Naive thymus-derived CD4-positive, alpha-beta T cell (primary cell): ENCODE measurements at regions not wholly inside any gene's neighbourhood (a gene's known extent, or its start where the extent isn't known, plus 50 kb on each side); places are given as distances from the start of the nearest gene placed in this dataset.

Experiments
- ATAC-seq: fragments of 150-1000 bp; cut with Tn5 transposase; 2 replicates; pipeline ENCODE4 v1.10.0; 2021; ENCODE audit warnings: mild to moderate bottlenecking, moderate library complexity
- CTCF ChIA-PET: fragments of 350-600 bp; sonication (Branson Sonifier 250); formaldehyde crosslinking; loops from one replicate; lab custom pipeline; 2021; ENCODE audit warnings: antibody characterized with exemption; lab: Charles Lee
- POLR2A ChIA-PET: fragments of 350-600 bp; sonication (Branson Sonifier 250); formaldehyde crosslinking; loops from one replicate; lab custom pipeline; 2021; ENCODE audit warnings: antibody characterized with exemption, inconsistent platforms; lab: Charles Lee
- DNase-seq, 9 donors: peaks; one replicate each; pipeline versions ENCODE4 v3.0.0 to v3.0.0-alpha.2; 2020 to 2022; ENCODE audit warnings: mixed read lengths in 1 of 9
- H3K27ac ChIP-seq: one replicate; pipeline ENCODE4 v1.7.0; 2013; ENCODE audit warnings: mild to moderate bottlenecking, low read depth, low read length, moderate library complexity
- H3K27me3 ChIP-seq, 2 donors: one replicate each; pipeline ENCODE4 v1.7.0; 2013; ENCODE audit warnings: low read length in 2 of 2, mild to moderate bottlenecking in 2 of 2, moderate library complexity in 2 of 2; ENCODE audit not compliant: control insufficient read depth in 2 of 2, insufficient read depth in 2 of 2
- H3K36me3 ChIP-seq, 3 experiments: 1 replicate in 2 of 3; 2 replicates in 1 of 3; pipeline ENCODE4 v1.7.0; 2013; ENCODE audit warnings: low read length in 3 of 3, mild to moderate bottlenecking in 3 of 3, moderate library complexity in 1 of 3; ENCODE audit not compliant: insufficient read depth in 3 of 3, control insufficient read depth in 2 of 3
- H3K4me1 ChIP-seq, 2 donors: one replicate each; pipeline ENCODE4 v1.7.0; 2013; ENCODE audit warnings: low read length in 2 of 2, mild to moderate bottlenecking in 2 of 2, moderate library complexity in 1 of 2; ENCODE audit not compliant: control insufficient read depth in 2 of 2, insufficient read depth in 2 of 2
- H3K4me3 ChIP-seq: 2 replicates; pipeline ENCODE4 v1.7.0; 2013; ENCODE audit warnings: mild to moderate bottlenecking, low read length
- H3K9me3 ChIP-seq, 3 experiments: 1 replicate in 2 of 3; 2 replicates in 1 of 3; pipeline ENCODE4 v1.7.0; 2013; ENCODE audit warnings: low read length in 3 of 3; ENCODE audit not compliant: control insufficient read depth in 2 of 3
- H3K27ac Mint-ChIP-seq, 9 donors: one replicate each; pipeline ENCODE4 v1.8.0; 2020 to 2022; ENCODE audit warnings: mixed read lengths in 9 of 9, mild to moderate bottlenecking in 8 of 9, moderate library complexity in 5 of 9, inconsistent platforms in 2 of 9
- H3K27me3 Mint-ChIP-seq, 5 donors: one replicate each; pipeline ENCODE4 v1.8.0; 2021 to 2022; ENCODE audit warnings: mixed read lengths in 5 of 5, mild to moderate bottlenecking in 1 of 5
- H3K36me3 Mint-ChIP-seq, 5 donors: one replicate each; pipeline ENCODE4 v1.8.0; 2020 to 2022; ENCODE audit warnings: mixed read lengths in 5 of 5, mild to moderate bottlenecking in 3 of 5, inconsistent platforms in 1 of 5
- H3K4me1 Mint-ChIP-seq, 7 donors: one replicate each; pipeline ENCODE4 v1.8.0; 2020 to 2022; ENCODE audit warnings: mixed read lengths in 7 of 7, mild to moderate bottlenecking in 3 of 7, inconsistent platforms in 1 of 7
- H3K4me3 Mint-ChIP-seq, 10 donors: one replicate each; pipeline ENCODE4 v1.8.0; 2020 to 2022; ENCODE audit warnings: mild to moderate bottlenecking in 10 of 10, mixed read lengths in 10 of 10, moderate library complexity in 6 of 10, inconsistent platforms in 2 of 10
- H3K9me3 Mint-ChIP-seq, 11 donors: one replicate each; pipeline ENCODE4 v1.8.0; 2020 to 2022; ENCODE audit warnings: mixed read lengths in 11 of 11, mild to moderate bottlenecking in 4 of 11, inconsistent platforms in 1 of 11, moderate library complexity in 1 of 11
- intact Hi-C, 2 donors: fragments of 100-400 bp; cut with micrococcal nuclease; formaldehyde crosslinking; loops; one replicate each; pipeline ENCODE4 v1.15.1; 2023

GRCh38 chr5:21185536-21185935 is 1197.5 kb upstream of the CDH18 start:
- Mint-ChIP-seq H3K9me3 (peaks cover 0 to 23% (median 4%) of the 10 kb centered on the region in 11 donors), H3K27me3 (no peaks in the 10 kb centered on the region), H3K4me3 (no peak overlapping the region), H3K36me3 (peaks cover 0 to 6% (median 0%) of the 10 kb centered on the region in 5 donors), H3K4me1 (no peaks in the 10 kb centered on the region), H3K27ac (no peak overlapping the region)
- intact Hi-C loops = no loop called here
- Histone ChIP-seq H3K27ac (no peak overlapping the region), H3K36me3 (no peaks in the 10 kb centered on the region), H3K9me3 (no peaks in the 10 kb centered on the region), H3K4me1 (no peaks in the 10 kb centered on the region), H3K4me3 (no peak overlapping the region), H3K27me3 (no peaks in the 10 kb centered on the region)
- ATAC-seq (no peak), DNase-seq (no peak)
- ChIA-PET CTCF (no interaction called here), POLR2A (no interaction called here)

- H3K27ac Mint-ChIP-seq = no peak overlapping the region
- no peak overlapping the region for H3K4me3 Mint-ChIP-seq
- POLR2A ChIA-PET = no interaction called here
- H3K9me3 Mint-ChIP-seq = peaks cover 0 to 23% (median 4%) of the 10 kb centered on the region in 11 donors
- no peaks in the 10 kb centered on the region for H3K4me1 Mint-ChIP-seq
- Histone ChIP-seq H3K4me1 (no peaks in the 10 kb centered on the region), H3K4me3 (no peak overlapping the region), H3K36me3 (no peaks in the 10 kb centered on the region), H3K9me3 (no peaks in the 10 kb centered on the region), H3K27ac (no peak overlapping the region), H3K27me3 (no peaks in the 10 kb centered on the region)
- no peaks in the 10 kb centered on the region for H3K27me3 Mint-ChIP-seq
- intact Hi-C loops = no loop called here
- DNase-seq = no peak
- ATAC-seq = no peak
- CTCF ChIA-PET = no interaction called here
- peaks cover 0 to 6% (median 0%) of the 10 kb centered on the region in 5 donors for H3K36me3 Mint-ChIP-seq
Measured at GRCh38 chr5:21184581-21184980, 1196.6 kb upstream of the CDH18 start.

- DNase-seq = no peak
- Mint-ChIP-seq H3K36me3 (peaks cover 0 to 6% (median 0%) of the 10 kb centered on the region in 5 donors), H3K9me3 (peaks cover 0 to 18% (median 4%) of the 10 kb centered on the region in 11 donors), H3K4me3 (no peak overlapping the region), H3K27ac (no peak overlapping the region), H3K4me1 (no peaks in the 10 kb centered on the region), H3K27me3 (no peaks in the 10 kb centered on the region)
- CTCF ChIA-PET = no interaction called here
- Histone ChIP-seq H3K4me1 (no peaks in the 10 kb centered on the region), H3K27ac (no peak overlapping the region), H3K27me3 (no peaks in the 10 kb centered on the region), H3K9me3 (no peaks in the 10 kb centered on the region), H3K36me3 (no peaks in the 10 kb centered on the region), H3K4me3 (no peak overlapping the region)
- POLR2A ChIA-PET = no interaction called here
- no peak for ATAC-seq
- intact Hi-C loops = no loop called here
Measured at GRCh38 chr5:21181609-21182125, 1193.7 kb upstream of the CDH18 start.

DNA sequence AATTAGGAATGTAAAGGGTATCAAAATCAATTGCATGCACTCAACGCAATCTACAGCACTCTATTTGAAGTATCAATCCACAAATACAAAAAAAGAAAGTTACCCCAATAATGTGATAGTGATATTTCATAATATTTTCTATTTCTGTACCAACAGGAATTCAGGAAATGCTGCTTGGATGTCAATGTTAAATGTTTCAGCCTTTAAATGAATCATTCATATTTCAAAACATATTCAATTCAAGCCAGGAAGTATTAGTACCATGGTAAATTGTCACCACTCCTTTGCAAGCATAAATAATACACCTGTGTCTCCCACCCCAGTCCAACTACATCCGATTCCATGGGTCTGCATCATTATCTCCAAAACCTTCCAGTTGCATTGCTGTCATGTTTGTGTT is 1185.5 kb upstream of the CDH18 start:
- Mint-ChIP-seq H3K9me3 (peaks cover 0 to 8% (median 0%) of the 10 kb centered on the region in 11 donors), H3K4me3 (no peak overlapping the region), H3K4me1 (no peaks in the 10 kb centered on the region), H3K27ac (no peak overlapping the region), H3K36me3 (no peaks in the 10 kb centered on the region), H3K27me3 (no peaks in the 10 kb centered on the region)
- ChIA-PET POLR2A (no interaction called here), CTCF (no interaction called here)
- H3K4me3 ChIP-seq = no peak overlapping the region
- intact Hi-C loops = no loop called here
- H3K9me3 ChIP-seq = no peaks in the 10 kb centered on the region
- H3K36me3 ChIP-seq = no peaks in the 10 kb centered on the region
- DNase-seq (no peak), ATAC-seq (no peak)
- no peaks in the 10 kb centered on the region for H3K4me1 ChIP-seq
- H3K27ac ChIP-seq = no peak overlapping the region
- no peaks in the 10 kb centered on the region for H3K27me3 ChIP-seq

GRCh38 chr5:21173036-21173435 is 1185.0 kb upstream of the CDH18 start:
- DNase-seq = no peak
- peaks cover 0 to 11% (median 0%) of the 10 kb centered on the region in 11 donors for H3K9me3 Mint-ChIP-seq
- no peak for ATAC-seq
- POLR2A ChIA-PET = no interaction called here
- H3K27me3 Mint-ChIP-seq = no peaks in the 10 kb centered on the region
- H3K27me3 ChIP-seq = no peaks in the 10 kb centered on the region
- no peaks in the 10 kb centered on the region for H3K36me3 Mint-ChIP-seq
- H3K4me3 Mint-ChIP-seq = no peak overlapping the region
- intact Hi-C loops = no loop called here
- H3K27ac ChIP-seq = no peak overlapping the region
- no peak overlapping the region for H3K4me3 ChIP-seq
- H3K9me3 ChIP-seq = no peaks in the 10 kb centered on the region
- CTCF ChIA-PET = no interaction called here
- H3K36me3 ChIP-seq = no peaks in the 10 kb centered on the region
- H3K4me1 ChIP-seq = no peaks in the 10 kb centered on the region
- no peak overlapping the region for H3K27ac Mint-ChIP-seq
- H3K4me1 Mint-ChIP-seq = no peaks in the 10 kb centered on the region

DNA sequence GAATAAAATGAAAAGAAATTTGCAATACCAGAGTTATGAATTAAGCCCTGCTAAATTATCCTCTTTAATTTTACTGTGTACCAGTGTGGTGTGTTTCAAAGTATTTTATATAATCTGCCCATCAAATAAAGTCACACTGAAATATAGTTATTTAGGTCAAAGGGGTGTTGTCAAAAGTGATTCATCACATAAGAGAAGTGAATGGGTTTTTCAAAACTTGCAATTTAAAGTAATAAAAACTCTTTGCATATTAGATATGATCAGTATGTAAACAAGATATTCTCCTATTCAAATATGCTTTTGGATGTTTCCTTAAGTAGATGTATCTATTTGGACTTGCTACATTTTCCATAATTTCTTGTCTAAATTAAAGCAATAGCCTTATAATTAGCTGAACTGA is 1183.0 kb upstream of the CDH18 start:
- no peaks in the 10 kb centered on the region for H3K4me1 ChIP-seq
- H3K27me3 ChIP-seq = no peaks in the 10 kb centered on the region
- ChIA-PET CTCF (no interaction called here), POLR2A (no interaction called here)
- intact Hi-C loops = no loop called here
- Mint-ChIP-seq H3K4me3 (no peak overlapping the region), H3K9me3 (peaks cover 0 to 13% (median 4%) of the 10 kb centered on the region in 11 donors), H3K27ac (no peak overlapping the region), H3K4me1 (no peaks in the 10 kb centered on the region), H3K27me3 (no peaks in the 10 kb centered on the region), H3K36me3 (no peaks in the 10 kb centered on the region)
- H3K9me3 ChIP-seq = no peaks in the 10 kb centered on the region
- H3K4me3 ChIP-seq = no peak overlapping the region
- H3K36me3 ChIP-seq = no peaks in the 10 kb centered on the region
- no peak for ATAC-seq
- H3K27ac ChIP-seq = no peak overlapping the region
- DNase-seq = no peak

DNA sequence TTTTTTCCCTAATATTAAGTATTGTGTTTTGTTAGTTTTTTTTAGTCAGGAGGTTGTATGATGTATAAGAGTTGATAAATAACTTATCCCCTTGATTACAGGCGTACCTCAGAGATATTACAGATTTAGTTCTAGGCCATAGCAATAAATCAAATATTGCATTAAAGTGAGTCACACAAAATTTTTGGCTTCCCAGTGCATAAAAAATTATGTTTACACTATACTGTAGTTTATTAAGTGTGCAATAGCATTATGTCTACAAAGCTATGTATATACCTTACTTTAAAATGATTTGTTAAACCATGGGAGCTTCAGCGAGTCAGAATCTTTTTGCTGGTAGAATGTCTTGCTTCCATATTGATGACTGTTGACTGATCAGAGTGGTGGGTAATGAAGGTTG is 1180.6 kb upstream of the CDH18 start:
- no peaks in the 10 kb centered on the region for H3K9me3 ChIP-seq
- ChIA-PET CTCF (no interaction called here), POLR2A (no interaction called here)
- H3K27ac Mint-ChIP-seq = no peak overlapping the region
- no peak overlapping the region for H3K4me3 ChIP-seq
- peaks cover 0 to 22% (median 5%) of the 10 kb centered on the region in 11 donors for H3K9me3 Mint-ChIP-seq
- no peaks in the 10 kb centered on the region for H3K4me1 Mint-ChIP-seq
- DNase-seq (no peak), ATAC-seq (no peak)
- no peaks in the 10 kb centered on the region for H3K4me1 ChIP-seq
- H3K27ac ChIP-seq = no peak overlapping the region
- H3K4me3 Mint-ChIP-seq = no peak overlapping the region
- no peaks in the 10 kb centered on the region for H3K27me3 Mint-ChIP-seq
- H3K36me3 ChIP-seq = no peaks in the 10 kb centered on the region
- intact Hi-C loops = no loop called here
- H3K27me3 ChIP-seq = no peaks in the 10 kb centered on the region
- H3K36me3 Mint-ChIP-seq = no peaks in the 10 kb centered on the region
